IPS-18c (cell line): ENCODE measurements at regions not wholly inside any gene's neighbourhood (a gene's known extent, or its start where the extent isn't known, plus 50 kb on each side); places are given as distances from the start of the nearest gene placed in this dataset.

Source experiments
- H3K4me3 ChIP-seq: 2 replicates; pipeline ENCODE4 v1.7.0; 2013; ENCODE audit warnings: low read depth, mild to moderate bottlenecking, low read length, moderate library complexity; ENCODE audit not compliant: insufficient read depth
- H3K9me3 ChIP-seq: one replicate; pipeline ENCODE4 v1.6.1; 2013; ENCODE audit warnings: mild to moderate bottlenecking, low read length, moderate library complexity; ENCODE audit not compliant: control insufficient read depth, insufficient read depth

DNA sequence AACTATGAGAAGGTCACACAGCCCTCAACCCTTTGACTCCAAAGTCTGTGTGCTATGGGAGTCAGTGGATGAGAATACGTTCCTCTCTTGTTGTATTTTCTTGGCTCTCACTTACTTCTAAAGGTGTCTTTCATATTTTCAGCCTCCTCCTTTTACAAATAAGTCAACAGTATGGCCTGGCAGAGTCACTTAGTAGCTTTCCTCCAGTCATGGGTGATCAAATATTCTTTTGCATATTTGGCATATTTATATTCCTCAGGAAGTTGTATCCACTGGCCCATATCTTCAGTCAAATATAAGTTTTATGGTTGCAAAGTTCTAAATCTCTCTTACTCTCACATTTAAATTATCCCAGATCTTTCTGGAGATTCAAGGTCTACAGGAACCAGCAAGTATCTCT lies 327.5 kb downstream of the ETS1 start:
- Histone ChIP-seq H3K4me3 (no peak overlapping the region), H3K9me3 (no peaks in the 10 kb centered on the region)

GRCh38 chr11:128254941-128255340 lies 332.4 kb downstream of the ETS1 start:
- H3K9me3 ChIP-seq: no peaks in the 10 kb centered on the region
- no peak overlapping the region for H3K4me3 ChIP-seq

- no peaks in the 10 kb centered on the region for H3K9me3 ChIP-seq
- no peak overlapping the region for H3K4me3 ChIP-seq
Measured at GRCh38 chr11:128251140-128251539, 336.2 kb downstream of the ETS1 start.

DNA sequence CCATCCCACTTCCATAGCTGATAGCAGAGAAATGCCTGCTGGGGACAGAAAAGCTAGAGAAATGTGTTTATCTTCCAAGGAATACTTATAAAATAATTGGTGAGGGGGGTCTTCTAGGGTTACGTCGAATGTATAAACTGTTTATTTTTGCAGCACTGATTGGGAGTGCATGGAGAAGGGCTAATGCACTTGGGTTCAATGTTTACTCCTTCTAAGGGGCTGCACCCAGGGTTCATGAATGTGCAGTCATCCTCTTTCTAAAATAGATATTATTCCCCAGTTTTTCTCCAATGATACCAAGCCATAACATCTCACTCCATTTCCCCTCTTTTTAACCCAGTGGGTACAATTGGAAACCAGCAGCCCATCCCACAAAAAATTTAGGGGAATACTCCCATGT lies 336.9 kb downstream of the ETS1 start:
- no peaks in the 10 kb centered on the region for H3K9me3 ChIP-seq
- no peak overlapping the region for H3K4me3 ChIP-seq

GRCh38 chr11:128246810-128247594 lies 340.4 kb downstream of the ETS1 start:
- H3K4me3 ChIP-seq: no peak overlapping the region
- no peaks in the 10 kb centered on the region for H3K9me3 ChIP-seq

GRCh38 chr11:128246364-128246801 lies 341.0 kb downstream of the ETS1 start:
- Histone ChIP-seq H3K4me3 (no peak overlapping the region), H3K9me3 (no peaks in the 10 kb centered on the region)

GRCh38 chr11:128244871-128245270 lies 342.5 kb downstream of the ETS1 start:
- H3K9me3 ChIP-seq: no peaks in the 10 kb centered on the region
- H3K4me3 ChIP-seq: no peak overlapping the region

DNA sequence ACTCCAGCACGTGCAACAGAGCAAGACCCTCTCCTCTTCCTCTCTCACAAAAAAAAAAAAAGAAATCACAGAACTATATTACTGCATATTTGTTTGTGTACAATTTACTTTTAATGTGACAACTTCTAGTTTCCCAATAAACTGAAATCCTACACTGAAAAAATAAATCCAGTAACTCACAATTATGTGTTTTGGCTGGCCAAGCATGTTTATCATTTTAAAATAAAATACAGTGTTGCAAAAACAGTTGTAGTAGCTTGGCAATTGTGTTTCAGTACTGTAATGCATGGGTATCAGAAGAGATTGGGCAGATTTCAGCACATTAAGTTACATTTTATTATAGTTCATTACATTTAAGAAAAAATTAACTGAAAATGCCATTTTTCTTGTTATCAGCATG lies 344.9 kb downstream of the ETS1 start:
- H3K4me3 ChIP-seq: no peak overlapping the region

GRCh38 chr11:128240546-128240945 lies 346.8 kb downstream of the ETS1 start:
- Histone ChIP-seq H3K9me3 (no peaks in the 10 kb centered on the region), H3K4me3 (no peak overlapping the region)

More for the DNA sequence above, 344.9 kb downstream of the ETS1 start:
- H3K9me3 ChIP-seq: no peaks in the 10 kb centered on the region

DNA sequence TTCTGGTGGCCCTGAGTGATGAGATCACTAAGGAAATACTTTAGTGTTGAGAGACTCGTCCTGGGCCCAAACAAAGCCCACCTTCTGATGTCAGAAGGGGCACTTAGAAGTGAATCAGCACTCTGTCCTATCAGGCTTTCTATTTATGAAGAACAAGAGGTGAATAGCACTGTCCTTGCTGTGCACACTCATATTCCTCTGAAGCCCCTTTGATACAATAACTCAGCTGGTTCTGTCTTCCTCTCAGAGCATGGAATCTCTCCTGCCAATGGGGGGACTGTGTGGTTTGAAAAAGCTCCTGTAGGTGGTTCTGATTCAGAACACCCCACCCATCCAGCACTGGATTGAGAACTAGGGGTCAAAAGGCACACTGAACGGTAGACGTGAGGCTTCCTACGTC lies 348.1 kb downstream of the ETS1 start:
- Histone ChIP-seq H3K9me3 (no peaks in the 10 kb centered on the region), H3K4me3 (no peak overlapping the region)

DNA sequence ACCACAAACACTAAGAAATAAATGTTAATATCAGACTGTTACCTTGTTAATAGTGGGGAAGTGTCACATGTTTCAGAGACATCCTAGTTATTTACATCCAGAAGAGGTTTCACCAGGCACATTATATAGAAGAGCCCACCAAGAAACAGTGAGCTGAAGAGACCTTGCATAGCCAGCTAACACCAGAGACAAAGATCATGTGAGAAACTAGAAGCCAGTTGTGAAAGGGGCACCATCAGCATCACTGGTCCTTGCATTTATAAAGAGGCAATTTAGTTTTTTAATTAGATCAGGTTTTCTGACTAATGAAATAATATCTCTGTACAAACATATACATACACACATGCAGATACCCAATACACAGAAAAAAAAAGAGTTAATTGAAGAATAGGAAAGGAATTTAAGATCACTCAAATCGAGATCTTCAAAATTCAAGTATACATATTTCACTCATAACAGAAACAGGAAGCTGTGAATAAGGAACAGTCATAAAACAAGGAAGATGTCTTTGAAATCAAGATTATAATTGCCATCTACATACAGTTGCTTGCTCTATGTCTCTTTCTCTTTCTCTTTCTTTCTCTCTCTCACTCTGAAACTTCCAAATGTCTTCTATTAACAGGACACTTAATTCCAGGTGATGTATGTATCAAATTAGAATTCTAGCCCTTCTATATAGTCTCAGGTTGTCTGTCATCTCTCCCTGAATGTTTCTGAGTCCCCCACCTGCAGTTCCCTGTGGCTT lies 348.7 kb downstream of the ETS1 start:
- Histone ChIP-seq H3K9me3 (no peaks in the 10 kb centered on the region), H3K4me3 (no peak overlapping the region)

GRCh38 chr11:128236506-128237498 lies 350.6 kb downstream of the ETS1 start:
- Histone ChIP-seq H3K4me3 (no peak overlapping the region), H3K9me3 (no peaks in the 10 kb centered on the region)

GRCh38 chr11:128235958-128236357 lies 351.4 kb downstream of the ETS1 start:
- H3K9me3 ChIP-seq: no peaks in the 10 kb centered on the region
- no peak overlapping the region for H3K4me3 ChIP-seq

DNA sequence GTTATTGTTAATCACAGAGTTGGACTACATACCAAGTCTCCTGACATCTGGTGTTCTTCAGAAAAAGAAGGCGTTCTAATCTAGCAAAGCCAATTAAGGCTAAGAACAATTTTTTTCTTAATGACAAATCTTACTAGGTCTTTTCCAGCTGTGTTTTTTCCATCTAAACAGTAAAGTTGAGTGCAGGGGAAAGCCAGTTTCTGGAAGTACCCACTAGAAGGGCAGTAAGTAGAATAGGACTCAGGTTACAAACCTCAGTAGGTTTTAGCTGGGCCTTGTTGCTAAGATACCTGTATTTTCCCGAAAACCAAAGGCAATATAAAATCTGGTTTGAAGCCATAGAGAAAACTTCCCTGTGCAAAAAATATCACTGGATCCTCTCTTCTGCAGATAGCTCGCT lies 351.9 kb downstream of the ETS1 start:
- Histone ChIP-seq H3K4me3 (no peak overlapping the region), H3K9me3 (no peaks in the 10 kb centered on the region)

DNA sequence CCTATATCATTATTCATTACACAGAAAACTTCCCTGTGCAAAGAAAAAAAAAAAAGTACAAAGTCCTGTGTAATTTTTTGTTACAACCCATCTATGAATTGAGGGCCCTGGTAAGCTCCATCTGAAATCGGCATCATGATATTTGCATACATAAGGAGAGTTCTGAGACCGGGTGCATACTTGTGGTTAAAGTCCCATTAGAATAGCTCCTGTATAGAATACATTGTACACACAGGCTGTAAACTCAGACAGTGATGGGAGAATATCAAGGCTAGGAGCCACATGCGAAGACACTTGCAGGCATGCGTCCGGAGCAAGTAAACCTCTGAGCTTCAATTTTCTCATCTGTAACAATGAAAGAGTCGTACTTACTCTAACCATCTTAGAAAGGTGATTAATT lies 353.2 kb downstream of the ETS1 start:
- H3K9me3 ChIP-seq: no peaks in the 10 kb centered on the region
- no peak overlapping the region for H3K4me3 ChIP-seq

GRCh38 chr11:128232588-128232987 lies 354.8 kb downstream of the ETS1 start:
- Histone ChIP-seq H3K9me3 (no peaks in the 10 kb centered on the region), H3K4me3 (no peak overlapping the region)

DNA sequence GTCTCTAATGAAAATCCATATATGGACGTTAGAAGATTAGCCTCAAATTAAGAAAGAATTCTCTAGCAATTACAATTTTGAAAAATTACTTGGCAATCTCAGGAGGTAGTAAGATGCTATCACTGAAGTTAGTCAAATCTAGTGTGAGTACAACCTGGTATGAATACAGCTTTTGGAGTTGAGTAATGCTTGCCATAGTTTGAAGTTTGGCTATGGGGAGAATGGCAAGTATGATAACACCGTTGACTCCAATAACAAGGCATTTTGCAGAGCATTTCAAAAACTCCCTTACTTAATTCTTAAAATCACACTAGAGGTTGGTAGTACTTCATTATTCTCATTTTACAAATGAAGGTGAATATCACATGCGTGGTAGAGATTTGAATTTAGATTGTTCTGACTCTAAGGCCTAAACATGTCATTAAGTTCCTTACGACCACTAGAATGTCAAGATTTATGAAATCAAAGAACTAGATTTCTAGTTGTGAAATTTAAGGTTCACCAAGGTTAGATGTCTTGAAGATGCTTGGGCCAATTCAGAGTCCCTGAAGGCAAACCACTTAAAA lies 355.4 kb downstream of the ETS1 start:
- H3K4me3 ChIP-seq: no peak overlapping the region
- H3K9me3 ChIP-seq: no peaks in the 10 kb centered on the region
